Stomach (tissue), 8 donors: ENCODE measurements at regions not wholly inside any gene's neighbourhood (a gene's known extent, or its start where the extent isn't known, plus 50 kb on each side); places are given as distances from the start of the nearest gene placed in this dataset.

Source experiments
- DNase-seq, 2 donors: peaks; one replicate each; pipeline versions ENCODE4 v3.0.0 to v3.0.0-alpha.2; 2013 to 2019
- H3K27ac ChIP-seq, 5 donors: fragments of 200-600 bp in 4 of 5; sonication (generic) in 4 of 5; one replicate each; pipeline ENCODE4 v1.5.1; 2013 to 2019; ENCODE audit warnings: mild to moderate bottlenecking in 1 of 5, moderate library complexity in 1 of 5
- H3K27me3 ChIP-seq, 3 donors: fragments of 200-600 bp; sonication (generic); one replicate each; pipeline ENCODE4 v1.5.1; 2017 to 2019; ENCODE audit warnings: mixed run types in 1 of 3
- H3K36me3 ChIP-seq, 4 donors: fragments of 200-600 bp; sonication (generic); 1 replicate in 3 of 4; 2 replicates in 1 of 4; pipeline ENCODE4 v1.5.1; 2016 to 2019
- H3K4me1 ChIP-seq, 4 donors: fragments of 200-600 bp; sonication (generic); one replicate each; pipeline ENCODE4 v1.5.1; 2016 to 2019
- H3K4me3 ChIP-seq, 4 donors: fragments of 200-600 bp; sonication (generic) in 3 of 4; one replicate each; pipeline ENCODE4 v1.5.1; 2016 to 2019; ENCODE audit warnings: mild to moderate bottlenecking in 1 of 4
- H3K9me3 ChIP-seq, 4 donors: fragments of 200-600 bp; sonication (generic); one replicate each; pipeline ENCODE4 v1.5.1; 2016 to 2019
- EP300 ChIP-seq: sonication (generic); formaldehyde crosslinking; IDR thresholded peaks from one replicate; pipeline ENCODE4 v1.6.1; 2017; ENCODE audit warnings: antibody characterized with exemption
- POLR2A ChIP-seq, 4 donors: fragments of 450-650 bp; IDR thresholded peaks; one replicate each; pipeline ENCODE4 v1.6.1; 2016; ENCODE audit warnings: antibody characterized with exemption in 4 of 4, control low read depth in 2 of 4, mild to moderate bottlenecking in 1 of 4, moderate library complexity in 1 of 4
- POLR2AphosphoS5 ChIP-seq, 3 donors: sonication (generic); formaldehyde crosslinking; IDR thresholded peaks; one replicate each; pipeline ENCODE4 v1.6.1; 2016; ENCODE audit warnings: antibody characterized with exemption in 3 of 3
- WGBS, 5 donors: extraction: QIAGEN DNeasy Blood & Tissue Kit in 3 of 5; methylation state at CpG; one replicate each; pipeline versions ENCODE4 v1.1.5 to v1.1.7; 2013 to 2018; 5-methylcytosine and 5-hydroxymethylcytosine counted together
- intact Hi-C: fragments of 100-400 bp; cut with DNase I; formaldehyde crosslinking; loops from one replicate; pipeline ENCODE4 v1.15.1; 2023; ENCODE audit warnings: low total_unique reads
- TF ChIP-seq, protein P1 (sequence below), 7 experiments: fragments of 450-650 bp in 4 of 7; fragments of 200-600 bp in 3 of 7; sonication (generic) in 3 of 7; IDR thresholded peaks; one replicate each; pipeline ENCODE4 v1.5.1; 2016 to 2019; ENCODE audit warnings: antibody characterized with exemption in 7 of 7, control low read depth in 2 of 7, mild to moderate bottlenecking in 1 of 7
- donor health status: healthy with polysubstance abuse.
- donor health status: Bipolar disorder and iron deficiency.
- donor health status: healthy.

DNA sequence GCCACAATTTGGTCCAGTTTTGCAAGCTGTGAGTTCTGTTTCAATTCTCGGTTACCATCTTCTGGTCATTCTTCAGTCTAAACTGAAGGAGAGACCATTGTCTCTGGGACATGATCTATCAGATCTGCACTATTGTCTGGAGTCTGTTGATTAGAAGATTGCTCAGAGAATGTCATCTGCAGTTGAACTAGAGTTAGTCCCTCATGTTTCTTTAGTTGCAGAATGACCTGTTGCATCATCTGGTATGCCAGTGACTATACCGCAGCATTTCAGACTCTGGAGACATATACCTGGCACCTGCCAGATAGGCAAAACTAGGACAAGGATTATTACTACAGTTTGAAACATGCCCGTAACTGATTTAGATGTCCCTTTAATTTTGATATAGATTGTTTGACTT lies 194.8 kb downstream of the LRRC70 start:
- no peaks in the 10 kb centered on the region for H3K36me3 ChIP-seq
- H3K27me3 ChIP-seq: no peaks in the 10 kb centered on the region
- DNase-seq: no peak
- no peaks in the 10 kb centered on the region for H3K4me1 ChIP-seq
- no peaks in the 10 kb centered on the region for H3K9me3 ChIP-seq
- 87 to 94% (median 91%) methylated on average over 3 of the region's 3 CpGs for WGBS, 5 donors
- no peak overlapping the region for H3K4me3 ChIP-seq
- intact Hi-C loops: no loop called here
- no peak overlapping the region for H3K27ac ChIP-seq
- TF ChIP-seq, protein P1, sequence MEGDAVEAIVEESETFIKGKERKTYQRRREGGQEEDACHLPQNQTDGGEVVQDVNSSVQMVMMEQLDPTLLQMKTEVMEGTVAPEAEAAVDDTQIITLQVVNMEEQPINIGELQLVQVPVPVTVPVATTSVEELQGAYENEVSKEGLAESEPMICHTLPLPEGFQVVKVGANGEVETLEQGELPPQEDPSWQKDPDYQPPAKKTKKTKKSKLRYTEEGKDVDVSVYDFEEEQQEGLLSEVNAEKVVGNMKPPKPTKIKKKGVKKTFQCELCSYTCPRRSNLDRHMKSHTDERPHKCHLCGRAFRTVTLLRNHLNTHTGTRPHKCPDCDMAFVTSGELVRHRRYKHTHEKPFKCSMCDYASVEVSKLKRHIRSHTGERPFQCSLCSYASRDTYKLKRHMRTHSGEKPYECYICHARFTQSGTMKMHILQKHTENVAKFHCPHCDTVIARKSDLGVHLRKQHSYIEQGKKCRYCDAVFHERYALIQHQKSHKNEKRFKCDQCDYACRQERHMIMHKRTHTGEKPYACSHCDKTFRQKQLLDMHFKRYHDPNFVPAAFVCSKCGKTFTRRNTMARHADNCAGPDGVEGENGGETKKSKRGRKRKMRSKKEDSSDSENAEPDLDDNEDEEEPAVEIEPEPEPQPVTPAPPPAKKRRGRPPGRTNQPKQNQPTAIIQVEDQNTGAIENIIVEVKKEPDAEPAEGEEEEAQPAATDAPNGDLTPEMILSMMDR (IDR thresholded peaks at IDR 0.05): no peak
- TF ChIP-seq POLR2AphosphoS5 (IDR thresholded peaks at IDR 0.05): no peak
- TF ChIP-seq EP300: no peak
- TF ChIP-seq POLR2A (IDR thresholded peaks at IDR 0.05): no peak

DNA sequence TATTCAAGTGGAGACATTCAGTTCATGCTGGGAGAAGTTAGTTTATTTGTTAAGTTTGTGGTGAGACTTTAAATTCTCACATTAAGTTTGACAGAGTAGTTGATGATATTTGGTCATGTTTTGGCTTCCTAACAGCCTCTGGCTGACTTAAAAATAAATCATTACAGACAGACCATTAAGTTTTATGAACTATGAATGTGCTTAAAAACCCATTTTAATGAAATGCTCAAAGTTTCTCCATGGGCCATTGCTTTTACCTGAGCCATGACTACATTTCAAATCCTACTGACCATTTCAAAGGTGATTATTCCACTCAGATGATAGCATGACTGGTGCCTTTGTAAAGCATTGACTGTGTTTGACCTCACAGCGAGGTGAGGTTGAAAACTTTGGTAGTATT lies 192.7 kb downstream of the LRRC70 start:
- no peak overlapping the region for H3K27ac ChIP-seq

DNA sequence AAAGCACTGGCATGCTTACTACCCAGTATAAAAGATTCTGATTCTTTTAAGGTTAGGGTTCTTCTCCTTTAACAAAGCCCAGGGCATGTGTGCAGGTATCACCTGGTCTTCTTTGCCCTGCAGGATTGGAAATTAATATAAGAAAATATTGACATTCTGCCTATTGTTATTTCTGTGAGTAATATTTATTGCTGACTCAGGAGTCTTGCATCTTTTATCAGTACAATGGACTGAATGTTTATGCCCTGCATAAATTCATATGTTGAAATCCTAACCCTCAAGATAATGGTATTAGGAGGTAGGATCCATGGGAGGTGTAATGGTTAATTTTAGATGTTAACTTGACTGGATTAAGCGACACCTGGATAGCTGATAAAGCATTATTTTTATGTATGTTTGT lies 189.0 kb downstream of the LRRC70 start:
- no peaks in the 10 kb centered on the region for H3K27me3 ChIP-seq
- H3K4me3 ChIP-seq: no peak overlapping the region
- H3K4me1 ChIP-seq: no peaks in the 10 kb centered on the region
- intact Hi-C loops: no loop called here
- H3K27ac ChIP-seq: no peak overlapping the region
- TF ChIP-seq, protein P1 (IDR thresholded peaks at IDR 0.05): no peak
- TF ChIP-seq POLR2A (IDR thresholded peaks at IDR 0.05) (no peak), EP300 (no peak), POLR2AphosphoS5 (IDR thresholded peaks at IDR 0.05) (no peak)
- H3K36me3 ChIP-seq: no peaks in the 10 kb centered on the region
- WGBS, 5 donors: 71 to 85% (median 78%) methylated on average over 1 of the region's 1 CpG
- no peaks in the 10 kb centered on the region for H3K9me3 ChIP-seq
- DNase-seq: no peak

More for the DNA sequence above, 192.7 kb downstream of the LRRC70 start:
- no peaks in the 10 kb centered on the region for H3K27me3 ChIP-seq
- no peaks in the 10 kb centered on the region for H3K9me3 ChIP-seq
- H3K4me1 ChIP-seq: no peaks in the 10 kb centered on the region
- H3K36me3 ChIP-seq: no peaks in the 10 kb centered on the region
- no peak for DNase-seq
- TF ChIP-seq, protein P1 (IDR thresholded peaks at IDR 0.05): no peak
- no peak for TF ChIP-seq POLR2AphosphoS5 (IDR thresholded peaks at IDR 0.05)
- TF ChIP-seq EP300: no peak
- no peak for TF ChIP-seq POLR2A (IDR thresholded peaks at IDR 0.05)
- no peak overlapping the region for H3K4me3 ChIP-seq
- intact Hi-C loops: no loop called here
- WGBS, 5 donors: 63 to 77% (median 72%) methylated on average over 1 of the region's 1 CpG

DNA sequence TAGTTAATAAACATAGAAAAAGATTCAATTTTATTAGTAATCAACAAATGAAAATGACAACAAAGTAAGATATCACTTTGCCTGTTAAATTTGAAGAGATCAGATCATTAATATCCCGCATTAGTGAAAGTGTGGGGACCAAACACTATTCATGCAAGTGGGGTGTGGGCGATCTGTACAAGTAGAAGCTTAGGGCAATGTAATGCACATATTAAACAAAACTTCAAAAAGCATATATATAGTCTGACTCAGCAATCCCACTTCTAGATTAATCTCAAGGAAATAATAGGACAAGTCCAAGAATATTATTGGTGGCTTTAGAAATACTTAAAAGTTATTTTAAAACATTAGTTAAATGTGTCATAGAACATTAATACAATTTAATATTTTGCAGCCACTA lies 188.5 kb downstream of the LRRC70 start:
- TF ChIP-seq POLR2AphosphoS5 (IDR thresholded peaks at IDR 0.05) (no peak), EP300 (no peak), POLR2A (IDR thresholded peaks at IDR 0.05) (no peak)
- TF ChIP-seq, protein P1 (IDR thresholded peaks at IDR 0.05): no peak
- H3K27me3 ChIP-seq: no peaks in the 10 kb centered on the region
- no peak for DNase-seq
- H3K36me3 ChIP-seq: no peaks in the 10 kb centered on the region
- no peaks in the 10 kb centered on the region for H3K4me1 ChIP-seq
- no peaks in the 10 kb centered on the region for H3K9me3 ChIP-seq
- WGBS, 5 donors: 91 to 100% (median 96%) methylated on average over 2 of the region's 2 CpGs
- H3K4me3 ChIP-seq: no peak overlapping the region
- no peak overlapping the region for H3K27ac ChIP-seq
- intact Hi-C loops: no loop called here
